ENCODE measurements at regions not wholly inside any gene's neighbourhood (a gene's known extent, or its start where the extent isn't known, plus 50 kb on each side); places are given as distances from the start of the nearest gene placed in this dataset.

DNA sequence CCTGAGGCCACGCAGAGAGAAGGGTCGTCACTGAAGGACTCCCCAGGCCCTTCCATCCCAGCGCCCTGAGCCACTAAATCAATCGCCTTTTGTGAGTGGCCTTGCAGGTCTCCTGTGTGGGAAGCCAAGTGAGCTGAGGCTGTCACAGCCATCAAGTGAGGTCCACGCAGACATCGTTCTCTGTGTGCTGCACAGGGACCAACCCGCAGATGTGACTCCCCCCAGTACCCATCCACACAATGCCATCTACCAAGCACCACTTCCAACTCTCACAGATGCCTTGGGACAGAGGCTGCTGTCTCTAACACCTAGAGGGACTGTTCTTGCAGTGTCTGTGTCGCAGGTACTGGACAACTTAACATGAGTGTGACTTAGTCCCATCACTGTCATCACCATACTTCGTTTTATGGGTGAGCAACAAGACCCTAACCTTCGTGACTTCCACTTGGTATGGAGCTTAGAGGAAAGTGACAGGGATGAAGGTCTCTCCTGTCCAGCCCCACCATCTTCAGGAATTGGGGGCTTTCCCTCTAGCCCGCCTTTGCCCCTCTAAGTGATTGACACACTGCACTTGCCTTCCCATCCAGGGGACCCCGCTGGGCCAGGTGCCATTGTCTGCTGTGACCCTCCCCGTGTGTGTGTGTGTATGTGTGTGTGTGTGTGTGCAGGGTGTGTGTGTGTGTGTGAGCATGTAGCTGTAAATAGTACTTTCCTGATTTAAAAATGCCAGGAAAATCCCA, 51.4 kb upstream of the TMEM72 start:
- no peak for DNase-seq

DNA sequence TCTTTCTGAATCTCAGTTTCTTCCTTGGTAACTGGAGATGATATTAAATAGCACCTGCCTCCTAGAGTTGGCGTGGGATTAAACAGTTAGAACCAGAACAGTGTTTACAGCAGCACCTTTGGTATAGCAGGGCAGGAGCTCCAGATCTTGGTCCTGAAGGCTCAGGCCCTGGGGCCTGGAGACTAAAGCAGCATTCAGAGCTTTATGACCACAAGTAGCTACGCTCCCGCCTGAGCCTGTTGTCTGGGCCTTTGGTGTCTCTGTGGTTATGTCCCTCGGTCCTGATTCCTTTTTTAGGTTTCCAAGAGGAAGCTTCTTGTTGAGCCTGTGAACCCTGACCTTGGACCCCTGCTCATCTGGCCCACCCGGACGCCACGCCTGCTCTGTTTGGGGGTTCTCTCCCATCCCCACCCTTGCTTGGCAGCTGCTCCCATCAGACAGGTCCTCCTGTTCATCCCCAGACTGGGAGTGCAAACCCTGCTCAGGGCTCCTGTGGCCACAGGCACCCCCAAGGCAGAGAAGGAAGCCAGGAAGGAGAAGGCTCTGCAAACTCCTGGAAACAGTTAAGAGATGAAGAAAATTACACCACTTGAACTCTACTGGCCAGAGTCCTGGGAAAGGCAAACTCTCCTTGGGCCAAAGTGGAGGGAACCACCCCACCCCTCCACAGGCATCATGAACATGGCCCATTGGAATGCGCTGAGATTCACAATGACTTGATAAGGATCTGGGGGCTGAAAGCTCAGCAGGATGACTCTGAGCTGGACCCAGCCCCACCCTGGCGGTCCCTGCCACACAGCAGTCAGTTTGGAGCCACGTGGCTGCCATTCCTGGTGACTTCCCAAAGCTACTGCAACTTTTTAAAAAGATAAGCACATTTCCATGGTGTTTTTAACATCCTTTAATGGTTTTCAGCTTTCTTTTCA, 50.1 kb upstream of the TMEM72 start:
- DNase-seq: no peak
